ENCODE measurements at regions not wholly inside any gene's neighbourhood (a gene's known extent, or its start where the extent isn't known, plus 50 kb on each side); places are given as distances from the start of the nearest gene placed in this dataset.

- H3K9me3 ChIP-seq: no peaks in the 10 kb centered on the region
- no peaks in the 10 kb centered on the region for H3K4me1 ChIP-seq
- H4K20me1 ChIP-seq: no peaks in the 10 kb centered on the region
- no peak for TF ChIP-seq Cebpa-rat (IDR thresholded peaks at IDR 0.05)
- H3K4me3 ChIP-seq: no peak overlapping the region
- H3K36me3 ChIP-seq: no peaks in the 10 kb centered on the region
- H3K27ac ChIP-seq: no peak overlapping the region
- no peak overlapping the region for H3K4me2 ChIP-seq
- H3K27me3 ChIP-seq: no peaks in the 10 kb centered on the region
- no peak overlapping the region for H3K9ac ChIP-seq
These were observed 2291.6 kb upstream of the WWC1 start for GRCh38 chr5:165999693-166000320.

- H3K4me2 ChIP-seq: no peak overlapping the region
- H3K4me3 ChIP-seq: no peak overlapping the region
- no peak overlapping the region for H3K27ac ChIP-seq
- H3K36me3 ChIP-seq: no peaks in the 10 kb centered on the region
- no peak for TF ChIP-seq Cebpa-rat (IDR thresholded peaks at IDR 0.05)
- no peaks in the 10 kb centered on the region for H3K4me1 ChIP-seq
- no peaks in the 10 kb centered on the region for H3K9me3 ChIP-seq
- no peaks in the 10 kb centered on the region for H3K27me3 ChIP-seq
- H3K9ac ChIP-seq: no peak overlapping the region
- H4K20me1 ChIP-seq: no peaks in the 10 kb centered on the region
These were observed 2287.4 kb upstream of the WWC1 start for GRCh38 chr5:166004006-166004405.

GRCh38 chr5:166013415-166013814 is 2278.0 kb upstream of the WWC1 start:
- TF ChIP-seq Cebpa-rat (IDR thresholded peaks at IDR 0.05): no peak
- H3K4me2 ChIP-seq: no peak overlapping the region
- H3K4me3 ChIP-seq: no peak overlapping the region
- H3K36me3 ChIP-seq: no peaks in the 10 kb centered on the region
- H3K4me1 ChIP-seq: peaks cover 6% of the 10 kb centered on the region; the same call in 1 of the 2 replicates
- H3K27me3 ChIP-seq: no peaks in the 10 kb centered on the region
- H3K9me3 ChIP-seq: no peaks in the 10 kb centered on the region
- no peak overlapping the region for H3K9ac ChIP-seq
- H3K27ac ChIP-seq: no peak overlapping the region
- H4K20me1 ChIP-seq: no peaks in the 10 kb centered on the region

- no peak overlapping the region for H3K4me2 ChIP-seq
These were observed 2277.2 kb upstream of the WWC1 start for GRCh38 chr5:166014256-166014655.

GRCh38 chr5:166018716-166019115 is 2272.7 kb upstream of the WWC1 start:
- Histone ChIP-seq H3K36me3 (no peaks in the 10 kb centered on the region), H3K4me2 (no peak overlapping the region)

More at GRCh38 chr5:166014256-166014655, 2277.2 kb upstream of the WWC1 start:
- peaks cover 6% of the 10 kb centered on the region; the same call in 1 of the 2 replicates for H3K4me1 ChIP-seq
- no peaks in the 10 kb centered on the region for H3K36me3 ChIP-seq
- H3K27me3 ChIP-seq: no peaks in the 10 kb centered on the region
- no peak overlapping the region for H3K9ac ChIP-seq
- H3K27ac ChIP-seq: no peak overlapping the region
- TF ChIP-seq Cebpa-rat (IDR thresholded peaks at IDR 0.05): no peak
- no peaks in the 10 kb centered on the region for H4K20me1 ChIP-seq
- H3K9me3 ChIP-seq: no peaks in the 10 kb centered on the region
- no peak overlapping the region for H3K4me3 ChIP-seq

GRCh38 chr5:166022065-166022464 is 2269.4 kb upstream of the WWC1 start:
- H3K9me3 ChIP-seq: no peaks in the 10 kb centered on the region
- H3K27me3 ChIP-seq: no peaks in the 10 kb centered on the region
- H4K20me1 ChIP-seq: no peaks in the 10 kb centered on the region
- no peaks in the 10 kb centered on the region for H3K4me1 ChIP-seq
- no peak overlapping the region for H3K27ac ChIP-seq
- H3K36me3 ChIP-seq: no peaks in the 10 kb centered on the region
- no peak overlapping the region for H3K4me3 ChIP-seq
- TF ChIP-seq Cebpa-rat (IDR thresholded peaks at IDR 0.05): no peak
- no peak overlapping the region for H3K9ac ChIP-seq
- no peak overlapping the region for H3K4me2 ChIP-seq

More at GRCh38 chr5:166018716-166019115, 2272.7 kb upstream of the WWC1 start:
- H3K4me1 ChIP-seq: peaks cover 6% of the 10 kb centered on the region; the same call in 1 of the 2 replicates
- H3K9me3 ChIP-seq: no peaks in the 10 kb centered on the region
- H3K27ac ChIP-seq: no peak overlapping the region
- no peak overlapping the region for H3K4me3 ChIP-seq
- H4K20me1 ChIP-seq: no peaks in the 10 kb centered on the region
- TF ChIP-seq Cebpa-rat (IDR thresholded peaks at IDR 0.05): no peak
- H3K27me3 ChIP-seq: no peaks in the 10 kb centered on the region
- H3K9ac ChIP-seq: no peak overlapping the region

GRCh38 chr5:166024970-166025369 is 2266.5 kb upstream of the WWC1 start:
- no peaks in the 10 kb centered on the region for H4K20me1 ChIP-seq
- no peak overlapping the region for H3K4me3 ChIP-seq
- H3K9me3 ChIP-seq: no peaks in the 10 kb centered on the region
- TF ChIP-seq Cebpa-rat (IDR thresholded peaks at IDR 0.05): no peak
- H3K9ac ChIP-seq: no peak overlapping the region
- no peaks in the 10 kb centered on the region for H3K36me3 ChIP-seq
- H3K4me2 ChIP-seq: no peak overlapping the region
- no peaks in the 10 kb centered on the region for H3K4me1 ChIP-seq
- H3K27me3 ChIP-seq: no peaks in the 10 kb centered on the region
- H3K27ac ChIP-seq: no peak overlapping the region

- no peaks in the 10 kb centered on the region for H3K9me3 ChIP-seq
- no peaks in the 10 kb centered on the region for H3K4me1 ChIP-seq
- H3K27me3 ChIP-seq: no peaks in the 10 kb centered on the region
- no peak overlapping the region for H3K4me3 ChIP-seq
- H3K36me3 ChIP-seq: no peaks in the 10 kb centered on the region
- no peak overlapping the region for H3K9ac ChIP-seq
- TF ChIP-seq Cebpa-rat (IDR thresholded peaks at IDR 0.05): no peak
- no peak overlapping the region for H3K4me2 ChIP-seq
- H3K27ac ChIP-seq: no peak overlapping the region
- no peaks in the 10 kb centered on the region for H4K20me1 ChIP-seq
These were observed 2263.9 kb upstream of the WWC1 start for GRCh38 chr5:166027582-166027981.

- TF ChIP-seq Cebpa-rat (IDR thresholded peaks at IDR 0.05): no peak
- Histone ChIP-seq H3K27ac (no peak overlapping the region), H3K36me3 (no peaks in the 10 kb centered on the region), H3K9ac (no peak overlapping the region), H3K4me3 (no peak overlapping the region), H3K27me3 (no peaks in the 10 kb centered on the region), H3K4me1 (no peaks in the 10 kb centered on the region), H3K9me3 (no peaks in the 10 kb centered on the region), H4K20me1 (no peaks in the 10 kb centered on the region), H3K4me2 (no peak overlapping the region)
These were observed 2259.5 kb upstream of the WWC1 start for GRCh38 chr5:166031926-166032325.

- Histone ChIP-seq H4K20me1 (no peaks in the 10 kb centered on the region), H3K27ac (no peak overlapping the region), H3K9me3 (peaks cover 4% of the 10 kb centered on the region; the same call in 1 of the 2 replicates), H3K27me3 (no peaks in the 10 kb centered on the region), H3K9ac (no peak overlapping the region), H3K36me3 (no peaks in the 10 kb centered on the region), H3K4me3 (no peak overlapping the region), H3K4me2 (no peak overlapping the region), H3K4me1 (no peaks in the 10 kb centered on the region)
- TF ChIP-seq Cebpa-rat (IDR thresholded peaks at IDR 0.05): no peak
These were observed 2258.8 kb upstream of the WWC1 start for GRCh38 chr5:166032601-166033000.

GRCh38 chr5:166045961-166046360 is 2245.5 kb upstream of the WWC1 start:
- H3K9me3 ChIP-seq: peaks cover 16% of the 10 kb centered on the region; the same call in 1 of the 2 replicates
- no peak for TF ChIP-seq Cebpa-rat (IDR thresholded peaks at IDR 0.05)

More at GRCh38 chr5:166045961-166046360, 2245.5 kb upstream of the WWC1 start:
- no peak overlapping the region for H3K4me3 ChIP-seq
- H3K27ac ChIP-seq: no peak overlapping the region
- H3K4me2 ChIP-seq: no peak overlapping the region
- no peak overlapping the region for H3K9ac ChIP-seq
- H3K4me1 ChIP-seq: no peaks in the 10 kb centered on the region
- no peaks in the 10 kb centered on the region for H3K36me3 ChIP-seq
- H3K27me3 ChIP-seq: no peaks in the 10 kb centered on the region
- no peaks in the 10 kb centered on the region for H4K20me1 ChIP-seq
